ENCODE measurements at regions not wholly inside any gene's neighbourhood (a gene's known extent, or its start where the extent isn't known, plus 50 kb on each side); places are given as distances from the start of the nearest gene placed in this dataset.

DNA sequence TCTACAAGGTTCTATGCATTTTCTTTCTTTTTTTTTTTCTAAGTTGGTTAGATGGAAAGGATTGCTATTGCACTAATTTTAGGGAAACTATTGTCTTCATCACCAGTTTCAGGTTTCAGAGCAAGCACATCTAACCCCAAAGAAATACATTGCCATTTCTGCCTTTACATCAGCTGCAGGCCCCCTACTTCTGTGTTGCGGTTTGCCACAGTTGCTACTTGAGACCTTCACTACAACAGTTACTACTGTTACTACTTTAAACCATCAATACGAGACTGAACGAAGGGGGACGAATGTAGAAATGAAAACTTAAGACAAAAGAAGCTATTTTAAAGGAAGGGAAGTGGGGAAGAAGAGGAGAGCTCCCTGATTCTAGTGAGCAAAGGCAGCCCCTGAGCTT lies 256.7 kb upstream of the LCORL start:
- H3K9me3 Mint-ChIP-seq: peaks cover 7 to 8% of the 10 kb centered on the region in 2 donors
- H3K27ac Mint-ChIP-seq: no peak overlapping the region
- H3K4me1 Mint-ChIP-seq: no peaks in the 10 kb centered on the region
- no peak overlapping the region for H3K4me3 Mint-ChIP-seq
- ATAC-seq (replicated peaks) (no peak), DNase-seq (no peak)
- no peaks in the 10 kb centered on the region for H3K36me3 Mint-ChIP-seq
- H3K27me3 Mint-ChIP-seq: no peaks in the 10 kb centered on the region

DNA sequence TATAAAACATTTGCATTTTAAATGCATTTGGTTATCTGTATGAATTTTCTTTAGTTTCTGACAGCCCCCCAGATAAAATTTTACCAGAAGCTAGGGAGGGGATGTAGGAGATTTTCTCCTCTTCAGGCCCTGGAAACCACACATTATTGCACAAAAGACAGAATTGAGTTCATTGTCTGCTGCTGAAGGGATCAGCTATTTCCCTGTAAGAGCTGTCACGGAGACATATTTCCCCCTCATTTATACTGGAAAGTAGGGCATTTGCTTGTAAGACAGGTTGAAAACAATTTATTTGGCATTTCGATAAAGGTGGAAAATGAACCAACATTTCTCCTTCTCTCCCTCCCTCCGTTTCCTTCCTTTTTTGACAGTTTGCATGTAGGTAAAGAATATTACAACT lies 241.3 kb upstream of the LCORL start:
- Mint-ChIP-seq H3K9me3 (peaks cover 14 to 16% of the 10 kb centered on the region in 2 donors), H3K36me3 (no peaks in the 10 kb centered on the region), H3K4me3 (no peak overlapping the region), H3K27ac (no peak overlapping the region), H3K4me1 (no peaks in the 10 kb centered on the region), H3K27me3 (peaks cover 8 to 15% of the 10 kb centered on the region in 2 donors)
- ATAC-seq (replicated peaks): no peak
- DNase-seq: no peak

DNA sequence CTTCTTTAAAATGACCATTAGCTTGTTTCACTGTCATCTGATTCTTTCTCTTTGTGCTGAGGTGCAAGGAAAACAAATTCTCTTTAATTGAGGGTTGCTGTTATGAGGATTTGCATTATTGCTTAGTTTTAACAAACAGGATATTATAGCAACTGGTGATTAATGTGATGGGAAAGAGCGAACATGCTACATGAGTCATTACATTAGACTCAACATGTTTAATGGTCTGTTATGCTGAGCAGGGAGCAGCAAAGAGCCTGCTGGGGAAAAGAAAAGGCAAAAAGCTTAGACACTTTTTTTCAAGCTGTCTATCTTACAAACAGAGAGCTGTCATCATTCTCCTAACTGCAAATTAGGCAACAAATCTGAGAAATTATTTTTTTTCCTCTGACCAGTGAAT lies 230.5 kb upstream of the LCORL start:
- H3K4me1 Mint-ChIP-seq: no peaks in the 10 kb centered on the region
- H3K36me3 Mint-ChIP-seq: no peaks in the 10 kb centered on the region
- ATAC-seq (replicated peaks) (no peak), DNase-seq (no peak)
- no peaks in the 10 kb centered on the region for H3K27me3 Mint-ChIP-seq
- H3K27ac Mint-ChIP-seq: no peak overlapping the region
- H3K4me3 Mint-ChIP-seq: no peak overlapping the region
- peaks cover 2 to 4% of the 10 kb centered on the region in 2 donors for H3K9me3 Mint-ChIP-seq

DNA sequence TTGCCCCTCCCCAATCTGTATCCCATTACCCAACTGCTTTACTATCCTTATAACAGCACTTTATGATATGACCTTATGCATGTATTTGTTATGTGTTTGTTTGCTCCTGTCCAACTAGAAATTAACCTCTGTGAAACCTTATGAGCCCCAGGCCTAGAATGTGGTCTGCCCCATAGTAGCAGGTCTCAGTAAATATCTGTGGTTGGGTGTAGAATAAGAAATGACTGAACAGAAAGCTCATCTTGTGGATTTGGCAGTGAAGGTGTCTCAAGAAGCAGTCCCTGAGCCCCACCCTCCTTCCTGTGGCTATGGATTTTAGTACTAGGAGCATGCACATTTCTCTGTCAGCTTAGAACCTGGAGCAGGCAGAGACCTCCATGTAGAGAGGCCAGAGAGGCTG lies 229.0 kb upstream of the LCORL start:
- no peaks in the 10 kb centered on the region for H3K36me3 Mint-ChIP-seq
- ATAC-seq (replicated peaks) (no peak), DNase-seq (no peak)
- H3K27ac Mint-ChIP-seq: no peak overlapping the region
- H3K4me3 Mint-ChIP-seq: no peak overlapping the region
- no peaks in the 10 kb centered on the region for H3K27me3 Mint-ChIP-seq
- no peaks in the 10 kb centered on the region for H3K4me1 Mint-ChIP-seq
- H3K9me3 Mint-ChIP-seq: no peaks in the 10 kb centered on the region

DNA sequence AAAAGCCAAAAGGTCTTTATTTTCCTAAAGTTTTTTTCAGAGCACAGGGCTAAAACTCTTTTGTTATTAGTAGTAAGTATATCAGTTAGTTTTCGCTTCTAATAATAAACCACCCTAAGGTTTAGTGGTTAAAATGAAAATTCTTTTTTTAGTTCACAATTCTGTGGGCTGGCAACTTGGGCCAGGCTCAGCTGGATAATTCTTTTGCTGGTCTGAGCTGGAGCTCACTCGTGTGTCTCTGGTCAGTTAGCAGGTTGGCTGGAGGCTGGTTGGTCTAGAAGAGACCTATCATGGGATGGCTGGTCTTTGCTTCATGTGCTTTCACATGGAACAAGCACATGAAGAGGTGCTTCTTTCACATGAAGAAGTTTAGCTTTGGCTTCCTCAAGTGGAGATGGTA lies 227.1 kb upstream of the LCORL start:
- H3K27ac Mint-ChIP-seq: no peak overlapping the region
- no peak overlapping the region for H3K4me3 Mint-ChIP-seq
- no peaks in the 10 kb centered on the region for H3K36me3 Mint-ChIP-seq
- no peak for DNase-seq
- H3K27me3 Mint-ChIP-seq: no peaks in the 10 kb centered on the region
- no peak for ATAC-seq (replicated peaks)
- no peaks in the 10 kb centered on the region for H3K4me1 Mint-ChIP-seq
- no peaks in the 10 kb centered on the region for H3K9me3 Mint-ChIP-seq

DNA sequence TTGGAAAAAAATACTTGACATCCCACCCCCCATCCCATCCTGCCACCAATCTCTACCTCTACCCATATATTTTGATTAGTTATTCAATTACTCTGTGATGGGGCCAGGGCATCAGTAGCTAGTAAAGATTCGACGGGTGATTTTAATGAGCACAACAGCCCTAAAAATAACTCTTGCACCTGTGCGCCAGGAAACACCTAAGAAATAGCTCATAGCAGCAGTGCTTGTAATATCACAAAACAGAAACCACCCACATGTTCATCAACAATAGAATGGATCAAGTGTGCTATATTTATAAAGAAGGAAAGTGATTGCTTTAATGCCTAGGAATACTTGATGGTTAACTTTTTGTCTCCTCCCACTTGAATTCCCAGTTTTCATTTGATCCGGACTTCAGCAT lies 225.6 kb upstream of the LCORL start:
- Mint-ChIP-seq H3K27ac (no peak overlapping the region), H3K9me3 (no peaks in the 10 kb centered on the region), H3K4me1 (no peaks in the 10 kb centered on the region), H3K36me3 (no peaks in the 10 kb centered on the region), H3K4me3 (no peak overlapping the region), H3K27me3 (no peaks in the 10 kb centered on the region)
- ATAC-seq (replicated peaks): no peak
- DNase-seq: no peak

DNA sequence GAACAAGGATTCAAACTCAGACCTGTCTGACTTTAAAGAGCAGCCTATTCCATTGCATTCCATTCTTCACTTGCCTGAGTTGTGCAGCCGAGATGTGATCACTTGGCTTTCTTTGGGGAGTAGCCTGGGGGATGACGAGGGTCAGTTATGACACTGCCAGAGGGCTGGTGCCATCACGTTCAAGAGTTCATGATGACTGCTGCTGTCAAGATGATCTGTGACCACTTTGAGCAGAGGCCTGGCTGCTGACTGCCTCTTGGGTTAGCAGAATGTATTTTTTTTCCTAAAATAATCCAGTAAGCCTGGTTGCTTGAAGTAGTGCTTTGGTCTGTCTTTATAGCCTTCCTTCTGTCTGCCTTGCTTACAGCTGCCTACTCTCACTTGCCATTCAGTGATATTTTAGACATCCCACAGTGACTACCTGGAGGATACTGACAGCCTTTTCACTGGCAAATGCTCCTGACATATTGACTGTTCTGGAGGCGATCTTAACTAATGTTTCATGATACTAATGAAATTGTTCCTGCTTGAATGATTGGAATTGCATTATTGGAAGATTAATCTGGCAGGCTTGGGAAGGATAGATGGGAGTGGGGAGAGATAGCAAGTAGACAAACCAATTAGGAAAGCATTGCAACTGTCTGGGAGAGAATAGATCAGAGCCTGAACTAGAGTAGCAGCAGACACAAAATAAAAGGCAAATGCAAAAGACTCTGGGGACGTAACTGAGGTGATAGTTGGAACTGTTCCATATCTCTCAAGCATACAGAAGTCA lies 221.6 kb upstream of the LCORL start:
- no peaks in the 10 kb centered on the region for H3K36me3 Mint-ChIP-seq
- H3K4me3 Mint-ChIP-seq: no peak overlapping the region
- H3K4me1 Mint-ChIP-seq: no peaks in the 10 kb centered on the region
- no peak for ATAC-seq (replicated peaks)
- H3K27me3 Mint-ChIP-seq: no peaks in the 10 kb centered on the region
- H3K27ac Mint-ChIP-seq: no peak overlapping the region
- H3K9me3 Mint-ChIP-seq: no peaks in the 10 kb centered on the region
- no peak for DNase-seq

DNA sequence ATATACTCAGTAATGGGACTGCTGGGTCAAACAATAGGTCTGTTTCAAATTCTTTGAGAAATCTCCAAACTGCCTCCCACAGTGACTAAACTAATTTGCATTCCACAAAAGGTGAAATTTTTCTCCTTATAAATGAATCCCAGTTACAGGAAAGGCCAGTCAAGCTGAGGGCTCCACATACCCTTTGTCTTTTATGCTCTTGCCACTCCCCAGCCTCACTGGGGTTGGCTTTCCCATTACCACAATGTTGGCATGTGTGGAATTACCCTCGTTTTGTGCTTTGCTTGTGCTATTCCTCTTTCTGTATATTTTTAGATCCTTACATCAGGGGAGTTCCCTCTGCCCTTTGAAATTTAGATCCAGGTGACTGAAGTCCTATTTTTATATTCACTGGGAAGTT lies 220.2 kb upstream of the LCORL start:
- H3K27me3 Mint-ChIP-seq: no peaks in the 10 kb centered on the region
- H3K9me3 Mint-ChIP-seq: no peaks in the 10 kb centered on the region
- no peak overlapping the region for H3K27ac Mint-ChIP-seq
- no peaks in the 10 kb centered on the region for H3K36me3 Mint-ChIP-seq
- H3K4me3 Mint-ChIP-seq: no peak overlapping the region
- H3K4me1 Mint-ChIP-seq: no peaks in the 10 kb centered on the region
- ATAC-seq (replicated peaks) (no peak), DNase-seq (no peak)

DNA sequence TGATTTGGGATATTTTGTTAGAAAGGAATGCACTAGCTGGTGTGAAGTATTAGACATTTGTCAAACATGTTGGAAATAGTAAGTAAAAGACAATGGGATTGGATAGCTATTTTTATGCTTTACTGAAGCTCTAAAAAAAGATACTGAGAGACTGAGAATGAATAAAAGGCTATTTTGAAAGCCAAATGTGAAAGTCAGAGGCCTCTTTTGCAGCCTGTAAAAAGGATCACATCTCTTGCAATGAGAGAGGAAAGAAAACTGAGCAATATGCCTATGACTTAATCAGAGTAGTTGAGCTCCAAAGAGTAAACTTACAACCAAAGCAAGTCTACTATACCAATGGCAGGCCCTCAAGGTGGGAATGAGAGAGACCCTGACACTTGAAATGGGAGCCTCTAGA lies 212.6 kb upstream of the LCORL start:
- ATAC-seq (replicated peaks) (no peak), DNase-seq (no peak)
- Mint-ChIP-seq H3K27ac (no peak overlapping the region), H3K4me1 (no peaks in the 10 kb centered on the region), H3K4me3 (no peak overlapping the region), H3K9me3 (peaks cover 6 to 9% of the 10 kb centered on the region in 2 donors), H3K27me3 (peaks cover 3 to 4% of the 10 kb centered on the region in 2 donors), H3K36me3 (peaks cover 0 to 3% of the 10 kb centered on the region in 2 donors)

DNA sequence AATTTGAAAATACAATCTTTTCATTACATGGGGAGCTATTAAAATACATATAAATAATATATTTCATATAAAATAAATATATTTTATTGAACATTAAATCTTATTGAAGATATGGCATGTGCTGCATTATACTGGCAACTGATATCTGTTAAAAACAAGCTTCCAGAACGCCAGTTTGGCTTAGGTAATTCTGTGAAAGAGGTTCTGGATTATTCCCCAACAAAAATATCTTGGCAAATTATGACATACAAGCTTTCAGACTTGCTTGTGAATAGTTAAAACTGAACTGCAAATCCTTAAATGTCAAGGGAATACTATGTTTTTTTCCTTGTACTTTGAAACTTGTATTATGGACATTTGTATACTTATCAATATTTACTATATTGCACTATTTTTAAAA lies 210.2 kb upstream of the LCORL start:
- H3K9me3 Mint-ChIP-seq: peaks cover 14 to 21% of the 10 kb centered on the region in 2 donors
- H3K36me3 Mint-ChIP-seq: peaks cover 0 to 6% of the 10 kb centered on the region in 2 donors
- no peak for DNase-seq
- H3K4me3 Mint-ChIP-seq: no peak overlapping the region
- no peaks in the 10 kb centered on the region for H3K4me1 Mint-ChIP-seq
- no peak overlapping the region for H3K27ac Mint-ChIP-seq
- peaks cover 3 to 4% of the 10 kb centered on the region in 2 donors for H3K27me3 Mint-ChIP-seq
- no peak for ATAC-seq (replicated peaks)

DNA sequence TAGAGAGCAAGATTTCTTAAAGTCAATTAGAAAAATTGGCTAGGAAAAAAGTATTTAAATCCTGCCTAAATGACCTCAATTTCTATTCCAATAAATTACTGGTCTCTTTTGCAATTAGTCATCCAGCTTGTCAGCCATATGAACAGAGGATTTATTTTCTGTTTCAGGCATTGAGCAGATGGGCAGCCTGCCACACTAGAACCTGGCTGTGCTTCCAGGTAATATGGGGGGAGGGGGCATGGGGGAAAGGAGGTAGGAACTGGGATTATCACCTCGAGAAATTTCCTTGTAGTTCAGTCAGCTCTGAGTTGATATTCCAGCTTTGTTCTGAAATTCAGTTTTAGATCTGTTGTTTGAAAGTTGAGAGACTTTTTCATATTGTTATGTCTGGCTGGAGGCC lies 206.3 kb upstream of the LCORL start:
- no peak for ATAC-seq (replicated peaks)
- peaks cover 16 to 21% of the 10 kb centered on the region in 2 donors for H3K9me3 Mint-ChIP-seq
- H3K36me3 Mint-ChIP-seq: peaks cover 0 to 6% of the 10 kb centered on the region in 2 donors
- H3K27me3 Mint-ChIP-seq: peaks cover 0 to 8% of the 10 kb centered on the region in 2 donors
- no peaks in the 10 kb centered on the region for H3K4me1 Mint-ChIP-seq
- H3K4me3 Mint-ChIP-seq: no peak overlapping the region
- DNase-seq: no peak
- no peak overlapping the region for H3K27ac Mint-ChIP-seq

DNA sequence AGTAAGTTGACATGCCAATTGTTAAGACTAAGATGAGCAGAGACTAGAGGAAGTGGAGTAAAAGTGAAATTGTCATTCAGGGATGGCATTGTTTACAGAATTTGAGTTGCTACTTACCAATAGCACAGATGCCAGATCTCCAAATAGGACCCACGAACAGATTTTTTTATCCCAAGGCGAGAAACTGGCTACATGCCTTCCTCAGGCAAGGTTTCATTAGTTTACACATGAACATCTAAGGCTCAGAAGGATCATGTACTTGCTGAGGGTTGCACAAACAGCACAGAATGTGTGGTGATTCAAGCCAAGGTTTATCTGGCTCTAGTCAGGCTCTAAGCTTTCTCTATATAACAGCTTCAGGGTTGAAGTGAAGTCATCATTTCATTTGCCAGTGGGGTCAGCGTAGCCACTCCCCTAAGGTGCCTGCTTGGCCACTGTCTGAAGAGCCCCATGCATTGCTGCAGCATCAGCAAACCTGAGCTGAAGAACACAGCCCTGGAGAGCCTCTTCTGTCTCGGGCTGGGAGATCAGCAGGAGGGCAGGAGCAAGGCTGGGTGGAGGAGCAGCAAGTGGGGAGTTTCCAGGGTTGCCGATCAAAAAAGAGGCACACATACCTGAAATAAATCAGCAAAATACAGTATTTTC lies 193.0 kb upstream of the LCORL start:
- peaks cover 0 to 6% of the 10 kb centered on the region in 2 donors for H3K27me3 Mint-ChIP-seq

DNA sequence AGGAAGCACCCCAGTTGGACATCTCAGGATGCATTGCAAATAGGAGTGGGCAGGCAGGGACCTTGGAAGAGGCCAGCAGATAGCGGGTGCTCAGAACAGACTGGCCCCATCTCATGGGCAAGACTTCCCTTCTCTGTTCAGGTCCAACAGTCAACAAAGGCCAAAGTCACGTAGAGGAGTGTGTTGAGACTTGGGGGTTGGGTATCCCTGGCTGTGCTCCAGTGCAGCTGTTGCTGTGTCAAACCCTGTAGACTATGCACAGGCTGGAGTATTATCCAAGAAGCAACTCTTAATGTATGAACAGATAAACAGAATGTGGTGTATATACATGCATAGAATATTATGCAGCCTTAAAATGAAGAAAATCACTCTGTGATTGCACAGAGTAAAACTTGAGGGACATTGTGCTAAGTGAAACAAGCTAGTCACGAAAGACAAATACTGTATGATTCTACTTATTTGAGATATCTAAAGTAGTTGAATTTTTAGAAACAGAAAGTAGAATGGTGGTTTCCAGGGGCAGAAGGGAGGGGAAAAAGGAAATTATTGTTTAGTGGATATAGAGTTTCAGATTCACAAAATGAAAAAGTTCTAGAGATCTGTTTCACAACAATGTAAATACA lies 192.1 kb upstream of the LCORL start:
- Mint-ChIP-seq H3K9me3 (peaks cover 5 to 6% of the 10 kb centered on the region in 2 donors), H3K27ac (no peak overlapping the region), H3K4me3 (no peak overlapping the region), H3K4me1 (peaks cover 10% of the 10 kb centered on the region in 2 donors), H3K36me3 (no peaks in the 10 kb centered on the region), H3K27me3 (peaks cover 5 to 6% of the 10 kb centered on the region in 2 donors)
- no peak for DNase-seq
- ATAC-seq (replicated peaks): no peak

More for the DNA sequence above, 193.0 kb upstream of the LCORL start:
- no peak overlapping the region for H3K4me3 Mint-ChIP-seq
- DNase-seq (no peak), ATAC-seq (replicated peaks) (no peak)
- H3K27ac Mint-ChIP-seq: no peak overlapping the region
- no peaks in the 10 kb centered on the region for H3K36me3 Mint-ChIP-seq
- peaks cover 5 to 9% of the 10 kb centered on the region in 2 donors for H3K9me3 Mint-ChIP-seq
- peaks cover 6 to 7% of the 10 kb centered on the region in 2 donors for H3K4me1 Mint-ChIP-seq

DNA sequence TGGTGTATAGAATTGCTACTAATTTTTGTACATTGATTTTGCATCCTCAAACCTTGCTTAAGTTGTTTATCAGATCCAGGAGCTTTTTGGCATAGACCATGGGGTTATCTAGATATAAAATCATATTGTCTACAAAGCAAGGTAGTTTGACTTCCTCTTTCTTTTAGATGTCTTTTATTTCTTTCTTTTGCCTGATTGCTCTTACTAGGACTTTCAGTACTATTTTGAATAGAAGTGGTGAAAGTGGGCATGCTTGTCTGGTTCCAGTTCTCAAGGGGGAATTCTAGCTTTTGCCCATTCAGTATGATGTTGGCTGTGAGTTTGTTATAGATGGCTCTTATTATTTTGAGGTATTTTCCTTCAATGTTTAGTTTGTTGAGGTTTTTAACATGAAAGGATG lies 187.9 kb upstream of the LCORL start:
- DNase-seq (no peak), ATAC-seq (replicated peaks) (peak; percentile 73 to 94)
- no peaks in the 10 kb centered on the region for H3K36me3 Mint-ChIP-seq
- H3K4me3 Mint-ChIP-seq: no peak overlapping the region
- peaks cover 4 to 5% of the 10 kb centered on the region in 2 donors for H3K9me3 Mint-ChIP-seq
- H3K4me1 Mint-ChIP-seq: peaks cover 10% of the 10 kb centered on the region in 2 donors
- H3K27ac Mint-ChIP-seq: no peak overlapping the region
- H3K27me3 Mint-ChIP-seq: peaks cover 6 to 9% of the 10 kb centered on the region in 2 donors

DNA sequence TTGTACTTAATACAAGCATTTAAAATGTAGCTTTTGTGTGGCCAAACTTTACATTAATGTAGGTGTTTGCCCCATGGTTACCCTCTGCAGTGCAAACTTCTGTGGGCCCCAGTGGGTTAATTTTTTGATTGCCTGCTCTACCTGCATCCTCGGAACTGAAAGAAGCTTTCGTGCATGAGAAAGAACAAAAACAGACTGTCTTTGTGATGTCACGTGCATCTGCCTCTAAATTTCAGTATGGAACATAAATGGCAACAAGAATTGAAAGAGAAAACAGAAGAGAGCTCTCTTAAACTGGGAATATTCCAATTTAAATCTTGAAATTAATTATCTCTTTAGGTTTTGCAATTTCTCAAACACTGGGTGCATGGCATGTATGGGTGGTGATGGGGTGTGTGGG lies 182.4 kb upstream of the LCORL start:
- no peak overlapping the region for H3K4me3 Mint-ChIP-seq
- H3K9me3 Mint-ChIP-seq: no peaks in the 10 kb centered on the region
- H3K36me3 Mint-ChIP-seq: no peaks in the 10 kb centered on the region
- no peak for ATAC-seq (replicated peaks)
- no peaks in the 10 kb centered on the region for H3K4me1 Mint-ChIP-seq
- DNase-seq: no peak
- no peak overlapping the region for H3K27ac Mint-ChIP-seq
- peaks cover 3 to 14% of the 10 kb centered on the region in 2 donors for H3K27me3 Mint-ChIP-seq

Data from stimulated activated naive B cell treated with anti-CD40 and anti-IgM and Interleukin-4, amounts not matched to agents 10 μg/mL and 1 μg/mL and 100 μg/mL, for 72 hours (primary cell).